GM18861 (cell line): ENCODE measurements at regions not wholly inside any gene's neighbourhood (a gene's known extent, or its start where the extent isn't known, plus 50 kb on each side); places are given as distances from the start of the nearest gene placed in this dataset.
"Not testable (repeated sequence)": the region's sequence is repeated elsewhere in the genome, so short reads cannot be mapped to it uniquely, and the experiment has no call there.

Experiments used
- ATAC-seq: cut with Tn5 transposase; IDR thresholded peaks from one replicate; pipeline ENCODE4 v1.9.1; 2021; ENCODE audit not compliant: unreplicated experiment

GRCh38 chr2:83990636-83991035 lies 468.4 kb downstream of the SUCLG1 start:
- no peak for ATAC-seq

- not testable (repeated sequence) for ATAC-seq
Observed at GRCh38 chr2:83976628-83977027, 482.5 kb downstream of the SUCLG1 start.

- ATAC-seq: no peak
Observed at GRCh38 chr2:83972128-83972527, 487.0 kb downstream of the SUCLG1 start.

- no peak for ATAC-seq
Observed at GRCh38 chr2:83971547-83971946, 487.5 kb downstream of the SUCLG1 start.

- ATAC-seq: no peak
Observed at GRCh38 chr2:83970217-83970929, 488.7 kb downstream of the SUCLG1 start.

GRCh38 chr2:83969085-83969484 lies 490.0 kb downstream of the SUCLG1 start:
- ATAC-seq: no peak

- ATAC-seq: no peak
Observed at GRCh38 chr2:83967854-83968253, 491.2 kb downstream of the SUCLG1 start.

GRCh38 chr2:83966946-83967345 lies 492.1 kb downstream of the SUCLG1 start:
- not testable (repeated sequence) for ATAC-seq

GRCh38 chr2:83961512-83961911 lies 497.6 kb downstream of the SUCLG1 start:
- no peak for ATAC-seq

- ATAC-seq: no peak
Observed at GRCh38 chr2:83960371-83960770, 498.7 kb downstream of the SUCLG1 start.

- ATAC-seq: no peak
Observed at GRCh38 chr2:83959266-83959665, 499.8 kb downstream of the SUCLG1 start.

GRCh38 chr2:83956991-83957390 lies 502.1 kb downstream of the SUCLG1 start:
- no peak for ATAC-seq

GRCh38 chr2:83953697-83954096 lies 505.4 kb downstream of the SUCLG1 start:
- no peak for ATAC-seq

- no peak for ATAC-seq
Observed at GRCh38 chr2:83951378-83951947, 507.6 kb downstream of the SUCLG1 start.

- no peak for ATAC-seq
Observed at GRCh38 chr2:83949361-83949760, 509.7 kb downstream of the SUCLG1 start.

GRCh38 chr2:83944191-83944590 lies 514.9 kb downstream of the SUCLG1 start:
- ATAC-seq: no peak

GRCh38 chr2:83943265-83943664 lies 515.8 kb downstream of the SUCLG1 start:
- no peak for ATAC-seq

- no peak for ATAC-seq
Observed at GRCh38 chr2:83941886-83942285, 517.2 kb downstream of the SUCLG1 start.

GRCh38 chr2:83933749-83934148 lies 525.3 kb downstream of the SUCLG1 start:
- no peak for ATAC-seq

- no peak for ATAC-seq
Observed at GRCh38 chr2:83923531-83923930, 535.5 kb downstream of the SUCLG1 start.

GRCh38 chr2:83916559-83916958 lies 542.5 kb downstream of the SUCLG1 start:
- ATAC-seq: no peak

GRCh38 chr2:83915381-83915780 lies 543.7 kb downstream of the SUCLG1 start:
- no peak for ATAC-seq

- no peak for ATAC-seq
Observed at GRCh38 chr2:83908750-83909149, 550.3 kb downstream of the SUCLG1 start.
